Stimulated activated CD4-positive, alpha-beta T cell treated with anti-CD3 and anti-CD28 coated beads, Interleukin-1b, Interleukin-23, amount 100 ng/mL, for 4 hours (primary cell): ENCODE measurements at regions not wholly inside any gene's neighbourhood (a gene's known extent, or its start where the extent isn't known, plus 50 kb on each side); places are given as distances from the start of the nearest gene placed in this dataset.
"Not testable (repeated sequence)": the region's sequence is repeated elsewhere in the genome, so short reads cannot be mapped to it uniquely, and the experiment has no call there.

Experiments
- DNase-seq, 2 donors: peaks; one replicate each; pipeline ENCODE4 v3.0.0-alpha.2; 2020; ENCODE audit warnings: low read depth in 2 of 2

- DNase-seq: no peak
Observed at GRCh38 chr5:68115584-68115983, 100.0 kb upstream of the PIK3R1 start.

GRCh38 chr5:68114378-68115040, 101.0 kb upstream of the PIK3R1 start:
- DNase-seq: no peak

GRCh38 chr5:68112658-68113057, 102.9 kb upstream of the PIK3R1 start:
- no peak for DNase-seq

DNA sequence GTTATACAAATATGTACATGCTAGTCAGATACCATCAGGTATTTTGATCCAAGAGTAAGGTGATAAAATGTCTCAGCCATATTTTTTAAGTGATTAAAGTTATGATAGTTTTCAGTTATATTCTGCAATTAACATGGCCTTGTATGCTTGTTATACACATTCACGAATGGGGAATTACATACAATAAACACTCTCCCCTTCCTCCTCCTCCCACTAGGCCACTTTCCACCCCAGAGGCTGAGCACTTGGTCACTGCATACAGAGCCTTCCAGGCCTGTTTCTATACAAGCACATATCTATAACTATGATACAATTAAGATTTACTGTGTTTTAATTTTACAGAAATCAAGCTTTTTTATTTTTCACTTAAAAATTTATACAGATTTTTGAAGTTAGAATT, 104.7 kb upstream of the PIK3R1 start:
- no peak for DNase-seq

- DNase-seq: no peak
Observed at GRCh38 chr5:68110264-68110663, 105.3 kb upstream of the PIK3R1 start.

GRCh38 chr5:68104217-68104616, 111.3 kb upstream of the PIK3R1 start:
- DNase-seq: not testable (repeated sequence)

GRCh38 chr5:68103297-68103696, 112.3 kb upstream of the PIK3R1 start:
- not testable (repeated sequence) for DNase-seq

- no peak for DNase-seq
Observed at GRCh38 chr5:68099327-68099726, 116.2 kb upstream of the PIK3R1 start.

- DNase-seq: no peak
Observed at GRCh38 chr5:68093455-68094159, 121.9 kb upstream of the PIK3R1 start.

DNA sequence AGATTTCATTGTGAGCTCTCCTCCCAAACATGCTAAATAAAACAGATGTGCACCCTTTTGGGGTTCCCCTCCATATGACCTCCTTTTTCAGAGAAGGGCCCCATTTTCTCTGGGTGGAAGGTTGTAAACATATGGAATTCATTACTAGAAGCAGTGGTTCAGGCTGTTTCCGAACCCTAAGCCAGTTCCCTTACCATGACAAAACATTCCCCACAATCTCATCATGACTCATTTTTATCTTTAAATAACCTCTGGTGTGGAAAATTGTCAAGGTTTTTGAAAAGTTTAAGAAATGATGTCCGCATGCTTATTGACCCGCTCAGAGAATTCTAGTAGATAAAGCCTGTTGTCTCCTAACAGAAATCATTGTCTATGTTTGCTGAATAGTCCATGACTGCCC, 127.3 kb upstream of the PIK3R1 start:
- DNase-seq: no peak

GRCh38 chr5:68087866-68088265, 127.7 kb upstream of the PIK3R1 start:
- no peak for DNase-seq

DNA sequence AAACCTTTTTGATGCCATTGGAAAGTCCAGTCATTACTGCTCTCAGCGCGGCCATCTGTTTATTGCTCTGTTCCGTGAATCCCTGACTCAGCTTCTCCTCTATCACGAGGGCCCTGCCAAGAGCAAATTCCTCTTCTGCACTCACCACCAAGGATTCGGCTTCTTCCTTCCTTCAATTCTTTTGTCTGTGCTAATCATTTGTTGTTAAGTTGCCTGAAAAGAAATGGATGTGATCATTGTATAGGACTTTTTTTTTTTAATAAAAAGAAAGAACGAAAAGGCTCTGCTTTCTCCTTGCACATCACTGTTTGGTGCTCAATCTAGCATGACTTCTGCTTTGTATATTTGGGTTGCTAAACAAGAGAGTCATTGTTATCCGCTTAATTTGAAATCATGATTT, 128.7 kb upstream of the PIK3R1 start:
- DNase-seq: no peak

- no peak for DNase-seq
Observed at GRCh38 chr5:68086439-68086838, 129.1 kb upstream of the PIK3R1 start.

- no peak for DNase-seq
Observed at GRCh38 chr5:68084396-68084795, 131.2 kb upstream of the PIK3R1 start.

DNA sequence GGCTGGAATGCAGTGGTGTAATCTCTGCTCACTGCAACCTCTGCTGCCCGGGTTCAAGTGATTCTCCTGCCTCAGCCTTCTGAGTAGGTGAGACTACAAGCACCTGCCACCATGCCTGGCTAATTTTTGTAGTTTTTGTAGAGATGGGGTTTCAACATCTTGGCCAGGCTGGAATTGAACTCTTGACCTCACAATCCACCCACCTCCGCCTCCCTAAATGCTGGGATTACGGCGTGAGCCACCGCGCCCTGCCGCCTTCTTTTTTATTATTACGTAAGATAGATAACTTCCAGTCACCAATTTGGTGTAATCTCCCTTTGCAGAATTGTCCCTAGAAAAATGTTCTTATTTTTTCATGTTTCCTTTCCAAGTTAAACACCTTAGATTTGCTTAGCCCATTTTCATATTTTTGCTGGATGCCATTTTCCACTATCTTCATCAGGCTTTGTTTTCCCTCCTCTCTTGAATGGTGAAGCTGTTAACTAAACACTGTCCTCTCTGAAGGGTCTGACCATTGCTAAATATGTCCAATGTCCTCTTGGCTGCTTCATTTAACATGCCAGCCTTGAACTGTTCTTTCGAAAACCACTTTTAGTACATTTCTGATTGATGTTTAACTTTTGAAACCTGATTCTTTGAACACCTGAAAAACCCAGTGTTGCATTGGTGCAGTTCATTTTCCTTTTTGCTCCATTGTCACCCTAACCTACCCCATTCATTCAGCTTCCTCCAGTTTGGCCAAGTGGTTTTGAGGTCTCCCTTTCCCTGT, 135.1 kb upstream of the PIK3R1 start:
- no peak for DNase-seq

DNA sequence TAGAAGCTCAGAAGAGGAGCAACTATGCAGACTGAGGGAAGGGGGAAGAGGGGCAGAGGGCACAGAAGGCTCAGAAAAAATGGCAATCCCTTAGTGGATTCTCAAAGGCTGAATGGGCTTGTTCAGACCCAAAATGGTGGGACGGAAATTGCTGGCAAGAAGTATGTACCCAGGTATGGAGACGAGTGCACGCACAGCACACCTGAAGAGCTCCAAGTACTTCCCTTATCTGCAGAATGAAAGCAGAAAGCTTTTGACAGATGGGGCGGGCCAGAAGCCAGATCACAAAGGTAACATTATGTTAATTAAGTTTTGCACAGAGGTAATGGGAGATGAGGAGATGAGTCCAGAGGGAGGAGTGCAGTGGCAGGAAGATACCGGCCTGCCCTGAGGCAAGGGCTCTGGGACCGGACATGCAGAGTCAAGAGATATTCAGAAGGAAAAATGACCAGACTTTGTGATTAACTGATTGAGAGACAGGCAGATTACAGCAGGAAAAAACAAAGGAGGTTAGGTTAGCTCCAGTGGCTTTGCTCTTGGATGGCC, 138.1 kb upstream of the PIK3R1 start:
- no peak for DNase-seq

- DNase-seq: no peak
Observed at GRCh38 chr5:68074633-68075032, 140.9 kb upstream of the PIK3R1 start.

- DNase-seq: no peak
Observed at GRCh38 chr5:68074048-68074632, 141.4 kb upstream of the PIK3R1 start.

GRCh38 chr5:68071736-68072135, 143.8 kb upstream of the PIK3R1 start:
- DNase-seq: no peak

GRCh38 chr5:68071282-68071632, 144.3 kb upstream of the PIK3R1 start:
- DNase-seq: no peak

DNA sequence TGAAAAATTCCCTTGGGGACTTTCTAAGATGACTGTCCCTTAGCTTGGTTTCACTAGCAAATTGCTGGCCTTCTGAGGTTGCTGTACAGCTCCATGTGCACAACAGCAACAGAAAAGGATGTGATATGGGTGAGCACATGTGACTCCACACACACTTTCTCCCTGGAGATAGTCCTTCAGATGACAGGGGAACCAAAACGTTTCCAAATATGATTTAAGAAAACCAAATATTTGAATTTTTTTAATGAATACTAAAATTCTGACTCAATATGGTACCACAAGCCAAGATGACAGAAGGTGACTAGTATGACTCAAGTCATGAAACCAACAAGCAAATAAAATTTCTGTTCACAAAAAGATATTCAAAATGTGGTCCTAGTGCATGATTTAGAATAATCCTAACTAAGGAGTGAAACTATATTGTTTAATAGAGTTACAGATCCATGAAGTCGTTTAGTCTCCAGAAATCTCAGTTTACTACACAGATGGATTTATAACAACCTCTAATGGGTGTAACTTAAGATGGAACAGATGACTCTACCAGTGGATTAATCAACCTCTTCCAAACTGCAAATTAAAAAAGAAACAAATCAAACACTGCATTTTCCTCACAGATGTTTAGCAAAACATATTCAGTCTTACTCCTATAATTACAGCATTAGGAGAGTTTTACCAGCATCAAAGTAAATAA, 144.8 kb upstream of the PIK3R1 start:
- no peak for DNase-seq
